HEK293 (cell line): ENCODE measurements at regions not wholly inside any gene's neighbourhood (a gene's known extent, or its start where the extent isn't known, plus 50 kb on each side); places are given as distances from the start of the nearest gene placed in this dataset.

ENCODE experiments used
- ZNF24 ChIP-seq: fragments of 450-650 bp; formaldehyde crosslinking; IDR thresholded peaks from 2 replicates; pipeline ENCODE4 v1.5.1; 2016; ENCODE audit warnings: missing biosample characterization, missing genetic modification characterization
- ZNF600 ChIP-seq: fragments of 450-650 bp; formaldehyde crosslinking; IDR thresholded peaks from 2 replicates; pipeline ENCODE4 v1.5.1; 2016; ENCODE audit warnings: missing biosample characterization, missing genetic modification characterization
- ZNF664 ChIP-seq: fragments of 450-650 bp; formaldehyde crosslinking; IDR thresholded peaks from 2 replicates; pipeline ENCODE4 v1.5.1; 2016; ENCODE audit warnings: missing biosample characterization, missing genetic modification characterization
- TF ChIP-seq, protein P1 (sequence below): fragments of 450-650 bp; formaldehyde crosslinking; IDR thresholded peaks from 2 replicates; pipeline ENCODE4 v1.5.1; 2016; ENCODE audit warnings: missing biosample characterization, missing genetic modification characterization

DNA sequence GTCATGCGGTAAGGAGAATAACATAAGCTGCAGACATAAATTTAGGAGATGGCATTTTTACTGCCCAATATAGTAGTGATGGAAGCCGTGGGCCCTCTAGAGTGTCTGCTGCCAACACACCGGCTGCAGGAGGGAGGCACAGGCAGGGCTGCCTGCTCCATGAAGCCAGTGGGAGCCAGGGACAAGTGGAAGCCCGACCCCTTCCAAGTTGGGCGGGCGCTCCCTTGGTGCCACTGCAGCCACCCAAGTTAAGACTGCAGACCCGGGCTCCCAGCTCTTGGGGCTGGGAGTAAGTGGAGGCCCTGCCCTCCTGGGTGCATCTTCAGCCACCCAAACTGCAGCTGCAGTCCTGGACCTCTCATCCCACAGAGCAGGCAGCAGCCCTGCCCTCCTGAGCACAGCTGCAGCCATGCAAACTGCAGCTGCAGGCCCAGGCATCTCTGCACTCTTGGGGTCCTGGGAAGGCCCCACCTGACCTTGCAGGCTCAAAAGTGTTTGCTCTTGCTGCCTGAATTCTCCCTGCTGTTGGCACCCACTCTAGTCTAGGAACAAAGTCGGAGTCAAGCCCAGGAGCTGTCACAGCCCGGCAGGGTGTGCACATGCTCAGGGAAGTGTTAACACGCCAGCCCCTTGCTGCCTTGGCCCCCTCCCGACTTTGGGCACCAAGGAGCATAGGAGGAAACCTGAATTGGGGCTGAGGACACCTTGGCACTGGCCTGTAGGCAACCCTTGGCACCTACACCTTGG lies 437.2 kb upstream of the PRMT6 start:
- TF ChIP-seq, protein P1, sequence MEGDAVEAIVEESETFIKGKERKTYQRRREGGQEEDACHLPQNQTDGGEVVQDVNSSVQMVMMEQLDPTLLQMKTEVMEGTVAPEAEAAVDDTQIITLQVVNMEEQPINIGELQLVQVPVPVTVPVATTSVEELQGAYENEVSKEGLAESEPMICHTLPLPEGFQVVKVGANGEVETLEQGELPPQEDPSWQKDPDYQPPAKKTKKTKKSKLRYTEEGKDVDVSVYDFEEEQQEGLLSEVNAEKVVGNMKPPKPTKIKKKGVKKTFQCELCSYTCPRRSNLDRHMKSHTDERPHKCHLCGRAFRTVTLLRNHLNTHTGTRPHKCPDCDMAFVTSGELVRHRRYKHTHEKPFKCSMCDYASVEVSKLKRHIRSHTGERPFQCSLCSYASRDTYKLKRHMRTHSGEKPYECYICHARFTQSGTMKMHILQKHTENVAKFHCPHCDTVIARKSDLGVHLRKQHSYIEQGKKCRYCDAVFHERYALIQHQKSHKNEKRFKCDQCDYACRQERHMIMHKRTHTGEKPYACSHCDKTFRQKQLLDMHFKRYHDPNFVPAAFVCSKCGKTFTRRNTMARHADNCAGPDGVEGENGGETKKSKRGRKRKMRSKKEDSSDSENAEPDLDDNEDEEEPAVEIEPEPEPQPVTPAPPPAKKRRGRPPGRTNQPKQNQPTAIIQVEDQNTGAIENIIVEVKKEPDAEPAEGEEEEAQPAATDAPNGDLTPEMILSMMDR (tag by site-specific recombination): no peak
- TF ChIP-seq ZNF600 (tag by site-specific recombination) (no peak), ZNF664 (tag by site-specific recombination) (no peak), ZNF24 (tag by site-specific recombination) (no peak)
